ENCODE measurements at regions not wholly inside any gene's neighbourhood (a gene's known extent, or its start where the extent isn't known, plus 50 kb on each side); places are given as distances from the start of the nearest gene placed in this dataset.
A peak's percentile ranks its signal among the peaks of the same experiment; 100 is the strongest.
"Not testable (repeated sequence)": the region's sequence is repeated elsewhere in the genome, so short reads cannot be mapped to it uniquely, and the experiment has no call there.

DNA sequence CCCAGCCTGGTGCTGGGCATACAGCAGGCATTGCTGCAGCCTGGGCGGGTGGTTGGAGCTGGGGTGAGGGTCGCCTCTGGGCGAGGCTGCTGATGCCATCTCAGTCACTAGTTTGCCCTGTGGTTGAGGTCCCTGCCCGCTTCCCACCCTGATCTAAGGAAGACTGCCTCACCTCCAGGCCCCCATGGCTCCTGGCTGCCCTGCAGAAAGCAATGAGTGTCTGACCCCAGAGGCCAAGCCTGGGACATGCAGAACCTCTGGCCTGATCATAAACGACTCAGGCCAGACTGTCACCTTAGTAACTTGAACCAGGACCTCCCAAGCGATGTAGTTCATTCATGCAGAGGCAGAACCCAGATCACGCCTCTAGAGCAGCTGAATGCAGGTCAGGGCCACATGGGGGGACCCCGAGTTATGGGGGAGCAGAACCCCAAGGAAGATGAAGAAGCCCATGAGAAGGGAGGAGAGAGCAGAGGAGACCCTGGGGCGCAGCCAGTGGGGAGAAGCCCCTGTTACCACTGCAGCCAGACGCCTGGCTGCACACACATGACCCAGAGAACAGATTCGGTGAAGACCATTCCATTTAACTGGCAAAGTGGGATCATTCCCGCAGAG is 213.9 kb downstream of the TBC1D2B start:
- Histone ChIP-seq H3K36me3 (no peaks in the 10 kb centered on the region), H3F3A (ENCODE audit: low read depth) (no peaks in the 10 kb centered on the region), H3K4me3 (no peak overlapping the region), H2AFZ (replicated peaks) (peak overlapping the region; percentile 72), H3K9ac (no peak overlapping the region), H3K27me3 (no peaks in the 10 kb centered on the region), H3K79me2 (ENCODE audit: low read depth) (no peaks in the 10 kb centered on the region), H3K4me1 (peaks cover 13% of the 10 kb centered on the region), H4K20me1 (ENCODE audit: low read depth) (no peaks in the 10 kb centered on the region), H3K9me3 (ENCODE audit: low read depth) (no peaks in the 10 kb centered on the region), H3K4me2 (no peak overlapping the region), H3K27ac (no peak overlapping the region)
- DNase-seq (ENCODE audit: low spot score): no peak
- Mint-ChIP-seq H3K4me3 (no peak overlapping the region), H3K27me3 (ENCODE audit: insufficient read depth, low read depth) (peaks cover 6% of the 10 kb centered on the region), H3K9me3 (no peaks in the 10 kb centered on the region), H3K4me1 (peaks cover 14% of the 10 kb centered on the region), H3K27ac (peak overlapping the region; percentile 34), H3K36me3 (no peaks in the 10 kb centered on the region)
- no peak for TF ChIP-seq EZH2phosphoT487 (IDR thresholded peaks at IDR 0.05)
- TF ChIP-seq, protein P1, sequence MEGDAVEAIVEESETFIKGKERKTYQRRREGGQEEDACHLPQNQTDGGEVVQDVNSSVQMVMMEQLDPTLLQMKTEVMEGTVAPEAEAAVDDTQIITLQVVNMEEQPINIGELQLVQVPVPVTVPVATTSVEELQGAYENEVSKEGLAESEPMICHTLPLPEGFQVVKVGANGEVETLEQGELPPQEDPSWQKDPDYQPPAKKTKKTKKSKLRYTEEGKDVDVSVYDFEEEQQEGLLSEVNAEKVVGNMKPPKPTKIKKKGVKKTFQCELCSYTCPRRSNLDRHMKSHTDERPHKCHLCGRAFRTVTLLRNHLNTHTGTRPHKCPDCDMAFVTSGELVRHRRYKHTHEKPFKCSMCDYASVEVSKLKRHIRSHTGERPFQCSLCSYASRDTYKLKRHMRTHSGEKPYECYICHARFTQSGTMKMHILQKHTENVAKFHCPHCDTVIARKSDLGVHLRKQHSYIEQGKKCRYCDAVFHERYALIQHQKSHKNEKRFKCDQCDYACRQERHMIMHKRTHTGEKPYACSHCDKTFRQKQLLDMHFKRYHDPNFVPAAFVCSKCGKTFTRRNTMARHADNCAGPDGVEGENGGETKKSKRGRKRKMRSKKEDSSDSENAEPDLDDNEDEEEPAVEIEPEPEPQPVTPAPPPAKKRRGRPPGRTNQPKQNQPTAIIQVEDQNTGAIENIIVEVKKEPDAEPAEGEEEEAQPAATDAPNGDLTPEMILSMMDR (IDR thresholded peaks at IDR 0.05): no peak
- no peak for TF ChIP-seq EZH2 (IDR thresholded peaks at IDR 0.05)

DNA sequence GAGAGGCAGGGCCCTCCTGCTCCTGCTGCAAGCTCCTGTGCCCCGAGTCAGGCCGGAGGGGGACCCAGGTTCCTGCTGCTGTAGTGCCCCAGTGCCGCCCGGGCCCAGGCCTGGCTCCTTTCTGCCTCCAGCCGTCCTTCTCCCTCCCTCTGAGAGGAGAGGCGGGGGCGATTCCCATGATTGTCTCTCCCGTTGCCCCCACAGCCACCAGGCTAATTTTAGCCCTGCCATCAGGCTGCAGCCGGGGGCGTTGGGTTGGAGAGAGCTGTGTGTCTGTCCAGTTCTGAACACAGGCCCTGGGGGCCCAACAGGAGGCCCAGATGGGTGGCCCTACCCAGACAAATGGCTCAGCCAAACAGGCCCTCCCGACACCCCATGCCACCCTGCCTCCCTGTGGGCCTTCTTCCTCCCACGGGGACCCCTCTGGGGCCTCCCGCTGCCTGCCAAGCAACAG is 214.8 kb downstream of the TBC1D2B start:
- no peak overlapping the region for H2AFZ ChIP-seq (replicated peaks)
- peaks cover 14% of the 10 kb centered on the region for H3K4me1 Mint-ChIP-seq
- peaks cover 7% of the 10 kb centered on the region for H3K27me3 Mint-ChIP-seq (ENCODE audit: insufficient read depth, low read depth)
- H3K27ac ChIP-seq: no peak overlapping the region
- H3K9me3 ChIP-seq (ENCODE audit: low read depth): no peaks in the 10 kb centered on the region
- no peak overlapping the region for H3K4me2 ChIP-seq
- no peaks in the 10 kb centered on the region for H3F3A ChIP-seq (ENCODE audit: low read depth)
- no peaks in the 10 kb centered on the region for H3K27me3 ChIP-seq
- H3K27ac Mint-ChIP-seq: peak overlapping the region; percentile 39
- no peak for TF ChIP-seq EZH2phosphoT487 (IDR thresholded peaks at IDR 0.05)
- no peak for TF ChIP-seq EZH2 (IDR thresholded peaks at IDR 0.05)
- TF ChIP-seq, protein P1 (IDR thresholded peaks at IDR 0.05): no peak
- no peak overlapping the region for H3K4me3 Mint-ChIP-seq
- H3K4me1 ChIP-seq: peaks cover 13% of the 10 kb centered on the region
- H3K9me3 Mint-ChIP-seq: no peaks in the 10 kb centered on the region
- H3K9ac ChIP-seq: no peak overlapping the region
- H3K36me3 Mint-ChIP-seq: no peaks in the 10 kb centered on the region
- H3K4me3 ChIP-seq: no peak overlapping the region
- H3K79me2 ChIP-seq (ENCODE audit: low read depth): no peaks in the 10 kb centered on the region
- H4K20me1 ChIP-seq (ENCODE audit: low read depth): no peaks in the 10 kb centered on the region
- no peaks in the 10 kb centered on the region for H3K36me3 ChIP-seq
- no peak for DNase-seq (ENCODE audit: low spot score)

DNA sequence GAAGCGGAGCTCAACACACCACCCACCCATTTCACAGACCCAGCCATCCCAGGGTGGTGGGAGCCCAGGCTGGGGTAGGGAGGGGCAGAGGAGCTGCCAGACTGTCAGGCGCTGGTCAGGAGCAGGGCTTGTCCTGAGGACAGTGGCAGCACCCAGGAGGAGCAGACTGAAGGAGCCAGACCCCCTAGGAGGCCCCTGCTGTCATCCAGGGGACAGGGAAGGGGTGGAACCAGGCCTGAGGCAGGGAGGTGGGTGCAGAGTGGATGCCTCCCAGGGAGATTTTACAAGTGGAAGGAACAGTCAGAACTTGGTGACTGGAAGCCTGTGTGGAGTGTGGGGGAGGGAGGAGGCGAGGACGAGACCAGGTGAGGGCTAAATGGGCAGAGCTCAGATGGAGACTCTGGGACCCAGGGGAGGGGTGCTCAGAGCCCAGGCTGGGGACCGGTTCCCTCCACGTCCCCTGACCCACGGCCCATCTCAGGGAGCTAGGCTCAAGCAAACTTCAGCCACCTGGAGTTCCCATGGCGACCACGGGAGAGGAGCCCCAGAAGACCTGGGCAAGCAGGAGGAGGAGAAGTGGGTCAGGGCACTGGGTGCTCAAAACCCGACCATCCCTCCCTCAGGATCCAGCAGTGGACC is 215.4 kb downstream of the TBC1D2B start:
- H3K4me2 ChIP-seq; H3K36me3 ChIP-seq; H3K9me3 Mint-ChIP-seq; H3K27me3 ChIP-seq; H3K9me3 ChIP-seq (ENCODE audit: low read depth); H4K20me1 ChIP-seq (ENCODE audit: low read depth); H3K36me3 Mint-ChIP-seq; H3K27ac ChIP-seq; H3K9ac ChIP-seq; H2AFZ ChIP-seq (replicated peaks); DNase-seq (ENCODE audit: low spot score); H3K4me3 ChIP-seq; H3F3A ChIP-seq (ENCODE audit: low read depth); H3K79me2 ChIP-seq (ENCODE audit: low read depth); H3K4me3 Mint-ChIP-seq; H3K27ac Mint-ChIP-seq: not testable (repeated sequence)
- Mint-ChIP-seq H3K27me3 (ENCODE audit: insufficient read depth, low read depth) (peaks cover 10% of the 10 kb centered on the region), H3K4me1 (peaks cover 18% of the 10 kb centered on the region)
- peaks cover 13% of the 10 kb centered on the region for H3K4me1 ChIP-seq

DNA sequence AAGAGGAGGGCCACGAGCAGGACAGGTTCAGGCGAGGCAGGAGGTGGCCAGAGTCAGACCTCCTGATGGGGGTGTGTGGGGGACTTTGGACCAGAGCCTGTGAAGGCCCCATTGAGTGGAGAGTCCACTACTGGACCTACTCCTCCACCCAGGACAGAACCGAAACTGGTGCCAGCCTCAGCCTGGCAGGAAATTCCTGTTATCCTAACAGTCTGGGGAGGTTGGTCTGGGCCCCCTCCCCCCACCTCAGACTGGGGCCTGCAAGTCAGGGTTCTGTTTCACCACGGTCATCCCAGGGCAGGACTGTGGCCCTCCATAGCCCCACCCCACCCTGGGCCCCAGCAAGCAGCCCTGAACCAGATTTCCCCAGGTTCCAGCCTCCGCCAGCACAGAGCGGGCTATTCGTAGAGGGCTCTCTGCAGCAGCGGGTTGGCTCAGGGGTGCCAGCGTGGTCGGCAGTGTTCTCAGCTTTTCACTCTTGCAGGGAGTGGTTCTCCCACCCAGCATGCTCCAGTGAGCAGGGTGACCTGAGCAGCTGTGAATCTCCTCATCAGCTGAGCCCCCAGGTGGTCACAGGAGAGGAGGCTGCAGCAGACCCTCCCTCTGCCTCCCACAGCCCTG is 217.3 kb downstream of the TBC1D2B start:
- Histone ChIP-seq H3K4me1 (peaks cover 19% of the 10 kb centered on the region), H2AFZ (replicated peaks) (no peak overlapping the region), H3K9me3 (ENCODE audit: low read depth) (no peaks in the 10 kb centered on the region), H3K27ac (no peak overlapping the region), H3K4me3 (no peak overlapping the region), H3K27me3 (no peaks in the 10 kb centered on the region), H3F3A (ENCODE audit: low read depth) (no peaks in the 10 kb centered on the region), H3K36me3 (no peaks in the 10 kb centered on the region), H3K4me2 (no peak overlapping the region), H3K79me2 (ENCODE audit: low read depth) (no peaks in the 10 kb centered on the region), H4K20me1 (ENCODE audit: low read depth) (no peaks in the 10 kb centered on the region), H3K9ac (no peak overlapping the region)
- H3K9me3 Mint-ChIP-seq: no peaks in the 10 kb centered on the region
- no peak overlapping the region for H3K27ac Mint-ChIP-seq
- no peak for DNase-seq (ENCODE audit: low spot score)
- H3K4me3 Mint-ChIP-seq: no peak overlapping the region
- H3K27me3 Mint-ChIP-seq (ENCODE audit: insufficient read depth, low read depth): peaks cover 10% of the 10 kb centered on the region
- no peak for TF ChIP-seq EZH2phosphoT487 (IDR thresholded peaks at IDR 0.05)
- TF ChIP-seq, protein P1 (IDR thresholded peaks at IDR 0.05): no peak
- H3K36me3 Mint-ChIP-seq: no peaks in the 10 kb centered on the region
- H3K4me1 Mint-ChIP-seq: peaks cover 18% of the 10 kb centered on the region

All from neural progenitor cell (in vitro differentiated cells).